Common myeloid progenitor, CD34-positive (primary cell): ENCODE measurements at regions not wholly inside any gene's neighbourhood (a gene's known extent, or its start where the extent isn't known, plus 50 kb on each side); places are given as distances from the start of the nearest gene placed in this dataset.
"Not testable (repeated sequence)": the region's sequence is repeated elsewhere in the genome, so short reads cannot be mapped to it uniquely, and the experiment has no call there.

Experiments used
- CTCF ChIA-PET: fragments of 350-600 bp; sonication (Branson Sonifier 250); formaldehyde crosslinking; loops from one replicate; lab custom pipeline; 2021; ENCODE audit warnings: antibody characterized with exemption; lab: Charles Lee
- POLR2A ChIA-PET: fragments of 350-600 bp; sonication (Branson Sonifier 250); formaldehyde crosslinking; loops from one replicate; lab custom pipeline; 2021; ENCODE audit warnings: antibody characterized with exemption; lab: Charles Lee
- DNase-seq, 3 donors: peaks; one replicate each; pipeline versions ENCODE4 v3.0.0 to v3.0.0-alpha.2; 2013
- H3K27ac ChIP-seq, 2 experiments: 1 replicate in 1 of 2; 2 replicates in 1 of 2; pipeline ENCODE4 v1.7.0; 2013; ENCODE audit warnings: inconsistent platforms in 2 of 2, low read length in 2 of 2, mild to moderate bottlenecking in 2 of 2, low read depth in 1 of 2, moderate library complexity in 1 of 2; ENCODE audit not compliant: severe bottlenecking in 2 of 2, insufficient read depth in 1 of 2, poor library complexity in 1 of 2
- H3K27me3 ChIP-seq, 5 experiments: replicated peaks in 2 of 5; 1 replicate in 3 of 5; 2 replicates in 2 of 5; pipeline versions ENCODE4 v1.6.1 to v1.7.0; 2013; ENCODE audit warnings: low read length in 4 of 5, mild to moderate bottlenecking in 2 of 5, moderate library complexity in 2 of 5, inconsistent platforms in 1 of 5; ENCODE audit not compliant: insufficient read depth in 5 of 5, control insufficient read depth in 4 of 5
- H3K36me3 ChIP-seq, 4 experiments: 1 replicate in 2 of 4; 2 replicates in 2 of 4; pipeline versions ENCODE4 v1.6.1 to v1.7.0; 2013; ENCODE audit warnings: low read length in 3 of 4, control low read depth in 1 of 4, mild to moderate bottlenecking in 1 of 4; ENCODE audit not compliant: control insufficient read depth in 4 of 4, insufficient read depth in 4 of 4
- H3K4me1 ChIP-seq, 4 experiments: 1 replicate in 3 of 4; 2 replicates in 1 of 4; pipeline versions ENCODE4 v1.6.1 to v1.7.1; 2013; ENCODE audit warnings: low read length in 3 of 4, mild to moderate bottlenecking in 3 of 4, control low read depth in 1 of 4, inconsistent platforms in 1 of 4, moderate library complexity in 1 of 4; ENCODE audit not compliant: control insufficient read depth in 4 of 4, insufficient read depth in 4 of 4; ENCODE audit errors: control extremely low read depth in 1 of 4
- H3K4me3 ChIP-seq, 7 experiments: 1 replicate in 4 of 7; 2 replicates in 3 of 7; pipeline versions ENCODE4 v1.5.1 to v1.7.0; 2013; ENCODE audit warnings: mild to moderate bottlenecking in 7 of 7, low read length in 6 of 7, moderate library complexity in 6 of 7, inconsistent platforms in 2 of 7, low read depth in 2 of 7, control low read depth in 1 of 7; ENCODE audit not compliant: insufficient read depth in 4 of 7, control insufficient read depth in 1 of 7; ENCODE audit errors: extremely low read depth in 1 of 7
- H3K9me3 ChIP-seq, 5 experiments: 1 replicate in 4 of 5; 2 replicates in 1 of 5; pipeline versions ENCODE4 v1.6.1 to v1.7.1; 2013; ENCODE audit warnings: low read length in 4 of 5, mild to moderate bottlenecking in 2 of 5, inconsistent platforms in 1 of 5, low read depth in 1 of 5, moderate library complexity in 1 of 5; ENCODE audit not compliant: control insufficient read depth in 4 of 5, insufficient read depth in 2 of 5; ENCODE audit errors: control extremely low read depth in 1 of 5
- WGBS: methylation state at CpG from one replicate; pipeline ENCODE4 v1.1.5; 2013; ENCODE audit not compliant: insufficient coverage; 5-methylcytosine and 5-hydroxymethylcytosine counted together

DNA sequence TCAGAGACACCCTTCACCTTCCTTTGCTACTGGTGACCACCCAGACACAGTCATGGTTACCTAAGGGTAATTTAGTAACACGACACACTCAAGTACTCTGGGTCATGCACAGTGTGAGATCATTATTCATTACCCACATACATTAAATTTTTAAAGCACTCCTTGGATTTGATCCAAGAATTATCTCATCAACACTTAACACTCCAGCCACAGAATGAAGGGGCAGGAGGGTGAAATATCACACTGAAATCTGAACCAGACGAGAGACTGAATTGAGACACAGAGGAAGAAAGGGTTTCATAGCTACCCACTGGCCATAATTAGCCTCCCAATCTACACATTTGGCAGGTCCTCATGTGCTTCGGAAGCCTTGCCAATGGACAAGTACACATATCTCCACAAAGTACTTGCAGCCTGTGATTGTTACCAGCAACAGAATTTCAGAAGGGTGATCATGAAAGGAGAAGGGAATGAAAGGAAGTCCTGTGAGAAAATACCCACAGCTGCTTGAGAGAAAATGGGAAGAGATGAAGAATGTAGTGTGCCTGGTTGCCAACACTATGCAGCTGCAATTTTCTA is 189.3 kb downstream of the POLR1F start:
- no peaks in the 10 kb centered on the region for H3K36me3 ChIP-seq
- WGBS, result 90% methylated on average over 2 of the region's 3 CpGs
- no peaks in the 10 kb centered on the region for H3K27me3 ChIP-seq
- no peak overlapping the region for H3K4me3 ChIP-seq
- no peaks in the 10 kb centered on the region for H3K9me3 ChIP-seq
- no peak overlapping the region for H3K27ac ChIP-seq
- peak in 1 of 3 donors; percentile 6 for DNase-seq
- no peaks in the 10 kb centered on the region for H3K4me1 ChIP-seq
- ChIA-PET POLR2A (no interaction called here), CTCF (no interaction called here)

DNA sequence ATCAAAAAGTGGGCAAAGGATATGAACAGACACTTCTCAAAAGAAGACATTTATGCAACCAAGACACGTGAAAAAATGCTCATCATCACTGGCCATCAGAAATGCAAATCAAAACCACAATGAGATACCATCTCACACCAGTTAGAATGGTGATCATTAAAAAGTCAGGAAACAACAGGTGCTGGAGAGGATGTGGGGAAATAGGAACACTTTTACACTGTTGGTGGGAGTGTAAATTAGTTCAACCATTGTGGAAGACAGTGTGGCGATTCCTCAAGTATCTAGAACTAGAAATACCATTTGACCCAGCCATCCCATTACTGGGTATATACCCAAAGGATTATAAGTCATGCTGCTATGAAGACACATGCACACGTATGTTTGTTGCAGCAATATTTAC is 191.3 kb downstream of the POLR1F start:
- POLR2A ChIA-PET, DNase-seq, CTCF ChIA-PET, H3K9me3 ChIP-seq, H3K36me3 ChIP-seq, H3K4me1 ChIP-seq, H3K27me3 ChIP-seq, H3K27ac ChIP-seq, H3K4me3 ChIP-seq: not testable (repeated sequence)
- WGBS, result no CpG with 5 or more reads among the region's 3 CpGs

DNA sequence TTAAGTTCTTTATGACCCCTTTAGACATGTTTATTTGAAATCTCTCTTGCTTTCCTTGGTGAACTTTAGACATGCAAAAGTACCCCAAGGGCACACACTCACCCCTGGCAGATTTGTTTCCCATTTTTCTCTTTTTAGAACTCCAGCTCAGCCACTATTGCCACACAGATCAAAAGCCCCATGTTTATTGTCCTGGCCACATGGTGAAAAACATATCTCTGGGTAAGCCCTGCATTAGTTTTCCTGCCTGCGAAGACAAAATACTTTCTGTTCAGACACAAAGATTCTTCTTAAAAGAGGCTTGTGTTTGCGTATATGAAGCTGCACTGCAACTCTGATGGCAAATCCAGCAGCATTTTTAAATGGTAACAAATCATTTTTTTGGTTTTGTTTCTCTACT is 200.0 kb downstream of the POLR1F start:
- Histone ChIP-seq H3K4me3 (no peak overlapping the region), H3K9me3 (peaks cover 0 to 1% (median 0%) of the 10 kb centered on the region in 5 experiments), H3K27me3 (no peaks in the 10 kb centered on the region), H3K4me1 (no peaks in the 10 kb centered on the region), H3K27ac (no peak overlapping the region), H3K36me3 (no peaks in the 10 kb centered on the region)
- CTCF ChIA-PET, result no interaction called here
- POLR2A ChIA-PET, result no interaction called here
- no peak for DNase-seq
- 100% methylated on average over 2 of the region's 2 CpGs for WGBS

DNA sequence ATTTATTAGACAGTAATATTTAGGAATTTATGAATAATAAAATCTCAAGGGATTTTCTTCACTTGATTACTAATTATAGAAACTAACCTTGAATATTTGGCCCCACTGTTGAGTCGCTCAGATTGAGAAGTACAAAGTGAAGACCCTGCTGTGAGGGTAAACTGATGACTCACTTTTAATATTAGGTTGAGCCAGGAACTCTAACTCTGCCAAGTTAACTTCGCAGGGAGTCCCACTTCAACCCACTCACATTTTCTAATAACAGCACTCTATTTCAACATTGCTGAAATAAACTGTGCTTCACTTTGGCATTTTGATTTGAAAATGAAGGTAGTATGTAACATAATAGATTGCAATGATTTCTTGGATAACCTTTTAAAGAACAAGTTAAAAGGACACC is 200.7 kb downstream of the POLR1F start:
- POLR2A ChIA-PET, result no interaction called here
- Histone ChIP-seq H3K27me3 (no peaks in the 10 kb centered on the region), H3K27ac (no peak overlapping the region), H3K9me3 (peaks cover 0 to 1% (median 0%) of the 10 kb centered on the region in 5 experiments), H3K4me1 (no peaks in the 10 kb centered on the region), H3K4me3 (no peak overlapping the region), H3K36me3 (no peaks in the 10 kb centered on the region)
- no CpG with 5 or more reads among the region's 2 CpGs for WGBS
- CTCF ChIA-PET, result no interaction called here
- no peak for DNase-seq

DNA sequence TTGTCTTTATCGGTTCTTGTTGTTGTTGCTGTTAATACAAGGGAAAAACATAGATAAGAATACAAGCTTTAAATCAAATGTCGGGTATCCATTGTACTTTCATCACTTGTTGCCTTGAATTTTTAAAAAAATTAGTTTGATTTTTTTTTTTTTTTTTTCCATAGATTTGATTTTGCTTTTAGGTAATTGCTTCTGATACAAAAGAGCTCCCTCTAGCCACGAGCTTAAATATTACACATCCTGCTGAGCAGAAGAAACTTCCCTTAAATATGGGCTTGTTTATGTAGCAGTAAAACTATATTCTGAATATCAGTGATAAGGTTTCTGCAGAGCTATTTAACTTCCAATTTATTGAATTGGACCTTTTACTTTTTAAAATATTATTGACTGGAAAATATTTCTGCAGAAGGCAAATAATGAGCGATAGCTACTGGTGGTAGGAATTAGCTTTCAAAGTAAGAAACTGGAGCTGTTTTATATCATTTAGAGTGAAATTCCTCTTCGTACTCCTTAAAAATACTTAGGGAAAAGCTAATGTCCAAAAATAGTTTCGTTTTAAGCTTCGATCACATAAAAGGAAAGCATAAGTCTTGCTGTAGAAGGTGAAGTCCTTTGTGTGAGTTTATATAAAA is 216.9 kb downstream of the POLR1F start:
- DNase-seq, result peak; percentile 39 to 75 (median 70)
- Histone ChIP-seq H3K27ac (no peak overlapping the region), H3K9me3 (no peaks in the 10 kb centered on the region), H3K36me3 (no peaks in the 10 kb centered on the region), H3K4me3 (no peak overlapping the region), H3K27me3 (no peaks in the 10 kb centered on the region), H3K4me1 (no peaks in the 10 kb centered on the region)
- ChIA-PET CTCF (interaction anchor here (1.1 to 2.2 kb wide), 4 partner anchors 10 to 370 kb away, joined by 3 to 12 read pairs (median 4); no protein-coding TSS in a partner anchor), POLR2A (no interaction called here)
- WGBS, result 89% methylated on average over 2 of the region's 7 CpGs

DNA sequence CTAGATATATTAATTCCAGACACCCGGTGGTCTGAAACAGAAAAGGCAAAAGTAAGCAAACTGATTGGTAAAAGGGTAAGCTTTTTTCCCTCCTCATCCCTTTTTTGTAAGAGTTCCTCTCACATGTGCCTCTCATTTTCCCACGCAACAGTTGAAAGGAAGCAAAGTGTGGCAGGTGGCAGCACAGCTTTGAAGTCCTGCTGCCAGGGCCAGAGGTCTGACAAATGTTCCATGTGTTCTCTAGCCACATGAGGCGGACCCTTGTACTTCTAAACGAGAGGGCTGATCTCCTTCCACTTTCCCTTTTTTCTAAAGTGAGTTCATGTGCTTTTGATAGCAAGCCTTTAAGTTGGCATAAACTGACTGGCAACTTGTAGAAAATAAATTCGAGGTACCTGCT is 217.5 kb downstream of the POLR1F start:
- 80% methylated on average over 4 of the region's 5 CpGs for WGBS
- Histone ChIP-seq H3K27me3 (no peaks in the 10 kb centered on the region), H3K4me3 (no peak overlapping the region), H3K36me3 (no peaks in the 10 kb centered on the region), H3K4me1 (no peaks in the 10 kb centered on the region), H3K27ac (no peak overlapping the region), H3K9me3 (no peaks in the 10 kb centered on the region)
- no peak for DNase-seq
- CTCF ChIA-PET, result interaction anchor here (1.1 to 2.2 kb wide), 4 partner anchors 9 to 370 kb away, joined by 3 to 12 read pairs (median 4); no protein-coding TSS in a partner anchor
- POLR2A ChIA-PET, result no interaction called here

DNA sequence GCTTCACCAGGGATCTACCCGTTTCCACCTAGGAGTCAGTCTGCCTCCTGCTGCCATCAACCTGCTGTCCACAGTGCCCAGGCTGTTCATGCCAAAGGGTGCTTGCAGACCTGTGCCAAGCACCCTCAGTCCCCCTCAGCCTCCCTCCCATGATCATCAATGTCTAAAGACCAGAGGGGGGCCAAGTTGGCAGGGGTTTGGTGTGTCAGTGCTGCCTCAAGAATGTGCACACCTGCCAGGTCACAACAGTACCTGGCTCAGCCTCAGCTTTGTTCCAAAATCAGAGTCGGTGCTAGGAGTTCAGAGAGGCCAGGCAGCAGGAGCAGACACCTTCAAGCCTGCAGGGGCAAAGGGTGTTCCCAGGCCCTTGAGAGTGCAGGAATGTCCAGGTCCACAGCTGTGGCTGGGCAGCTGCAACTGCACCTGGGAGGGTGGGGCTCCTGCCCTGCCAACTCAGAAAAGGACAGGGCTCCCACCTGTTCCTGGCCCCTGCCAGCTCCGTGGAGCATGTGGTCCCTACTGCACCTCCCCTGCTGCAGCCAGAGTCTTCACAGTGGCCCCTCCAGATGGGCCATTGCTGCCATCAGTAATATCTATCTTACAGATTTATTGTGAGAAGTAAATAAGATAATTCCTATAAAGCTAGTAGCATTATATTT is 219.5 kb downstream of the POLR1F start:
- Histone ChIP-seq H3K9me3 (no peaks in the 10 kb centered on the region), H3K27me3 (no peaks in the 10 kb centered on the region), H3K27ac (no peak overlapping the region), H3K36me3 (no peaks in the 10 kb centered on the region), H3K4me3 (no peak overlapping the region), H3K4me1 (no peaks in the 10 kb centered on the region)
- no peak for DNase-seq
- ChIA-PET POLR2A (no interaction called here), CTCF (interaction anchor here (0.6 to 0.7 kb wide), 2 partner anchors 15 to 1504 kb away, joined by 3 read pairs; no protein-coding TSS in a partner anchor)
- WGBS, result 100% methylated on average over 2 of the region's 3 CpGs
